ENCODE measurements at regions not wholly inside any gene's neighbourhood (a gene's known extent, or its start where the extent isn't known, plus 50 kb on each side); places are given as distances from the start of the nearest gene placed in this dataset.

GRCh38 chr14:71586131-71586897, 345.9 kb upstream of the RGS6 start:
- Histone ChIP-seq H3K27ac (ENCODE audit: low read depth in 1 of 2, low read length in 2 of 2) (no peak overlapping the region), H3K27me3 (ENCODE audit: control insufficient read depth in 4 of 4, insufficient read depth in 4 of 4, low read length in 3 of 4) (no peaks in the 10 kb centered on the region), H3K36me3 (ENCODE audit: control insufficient read depth in 4 of 4, insufficient read depth in 3 of 4, low read depth in 1 of 4, low read length in 3 of 4) (no peaks in the 10 kb centered on the region), H3K4me1 (ENCODE audit: control insufficient read depth in 4 of 4, insufficient read depth in 4 of 4, low read length in 3 of 4) (peaks cover 0 to 8% (median 5%) of the 10 kb centered on the region in 4 donors), H3K9ac (ENCODE audit: low read depth in 1 of 2, low read length in 2 of 2) (no peak overlapping the region), H3K4me3 (ENCODE audit: low read depth in 1 of 3, low read length in 3 of 3) (no peak overlapping the region), H3K9me3 (ENCODE audit: control insufficient read depth in 4 of 4, low read length in 3 of 4) (no peaks in the 10 kb centered on the region)
- WGBS = 53% methylated on average over 14 of the region's 14 CpGs
- DNase-seq (ENCODE audit: low spot score) = no peak
- TF ChIP-seq RAD21 (IDR thresholded peaks at IDR 0.05) = no peak
- no peak for TF ChIP-seq NR2F2 (IDR thresholded peaks at IDR 0.05)
- TF ChIP-seq MAX (IDR thresholded peaks at IDR 0.05) = no peak
- no peak for TF ChIP-seq HNF4A (conservative IDR thresholded peaks at IDR 0.05)
- no peak for TF ChIP-seq TAF1 (conservative IDR thresholded peaks at IDR 0.05)
- TF ChIP-seq FOXA2 (IDR thresholded peaks at IDR 0.05) = no peak
- no peak for TF ChIP-seq SP1 (IDR thresholded peaks at IDR 0.05)
- TF ChIP-seq ATF3 (IDR thresholded peaks at IDR 0.05) = no peak
- TF ChIP-seq ZBTB33 (IDR thresholded peaks at IDR 0.05) = no peak
- TF ChIP-seq CTCF (IDR thresholded peaks at IDR 0.05; ENCODE audit: low read depth, low read length, missing input control) = no peak
- TF ChIP-seq YY1 (IDR thresholded peaks at IDR 0.05) = no peak
- no peak for TF ChIP-seq EGR1 (IDR thresholded peaks at IDR 0.05; ENCODE audit: low read depth in 2 of 2)
- no peak for TF ChIP-seq JUND (IDR thresholded peaks at IDR 0.05)
- no peak for TF ChIP-seq FOXA1 (IDR thresholded peaks at IDR 0.05)
- TF ChIP-seq GABPA (IDR thresholded peaks at IDR 0.05 in 1 of 2, conservative IDR thresholded peaks at IDR 0.05 in 1 of 2) = no peak
- no peak for TF ChIP-seq REST (IDR thresholded peaks at IDR 0.05)
